ENCODE measurements at regions not wholly inside any gene's neighbourhood (a gene's known extent, or its start where the extent isn't known, plus 50 kb on each side); places are given as distances from the start of the nearest gene placed in this dataset.
"Not testable (repeated sequence)": the region's sequence is repeated elsewhere in the genome, so short reads cannot be mapped to it uniquely, and the experiment has no call there.

DNA sequence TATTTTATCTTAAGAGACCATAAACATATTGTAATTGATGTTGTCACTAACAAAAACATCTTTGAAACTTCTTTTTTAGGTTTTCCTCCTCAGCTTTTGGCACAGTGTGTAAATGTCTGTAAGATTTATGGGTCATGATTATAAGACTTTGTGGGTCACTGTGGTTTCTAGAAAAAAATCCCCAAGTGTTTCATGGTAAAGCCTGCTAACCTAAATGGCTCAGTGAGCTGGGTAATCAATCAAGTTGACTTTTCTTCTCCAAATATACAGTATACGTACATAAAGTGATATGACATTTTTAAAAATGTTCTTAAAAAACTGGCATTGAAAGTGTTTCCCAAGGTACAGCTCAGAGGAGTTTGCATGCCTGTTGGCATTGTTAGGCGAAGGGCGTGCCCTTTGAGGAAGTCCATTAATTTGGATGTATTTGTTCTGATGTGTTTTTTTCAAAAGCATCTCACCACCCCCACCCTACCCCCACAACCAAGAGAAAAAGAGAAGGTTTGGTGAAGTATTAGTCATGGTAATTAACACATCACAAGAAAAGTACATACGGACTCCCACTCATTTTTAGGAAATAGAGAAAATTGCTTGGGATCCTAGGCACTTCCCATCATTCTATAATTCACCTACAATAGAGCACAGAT is 385.4 kb upstream of the LRRC3B start:
- DNase-seq (ENCODE audit: insufficient read length, low spot score): no peak
- no peak for TF ChIP-seq POLR2A (IDR thresholded peaks at IDR 0.05; ENCODE audit: low read depth, low read length)
- FAIRE-seq: no peak

GRCh38 chr3:26244586-26244985 is 378.0 kb upstream of the LRRC3B start:
- FAIRE-seq; DNase-seq (ENCODE audit: insufficient read length, low spot score): not testable (repeated sequence)

DNA sequence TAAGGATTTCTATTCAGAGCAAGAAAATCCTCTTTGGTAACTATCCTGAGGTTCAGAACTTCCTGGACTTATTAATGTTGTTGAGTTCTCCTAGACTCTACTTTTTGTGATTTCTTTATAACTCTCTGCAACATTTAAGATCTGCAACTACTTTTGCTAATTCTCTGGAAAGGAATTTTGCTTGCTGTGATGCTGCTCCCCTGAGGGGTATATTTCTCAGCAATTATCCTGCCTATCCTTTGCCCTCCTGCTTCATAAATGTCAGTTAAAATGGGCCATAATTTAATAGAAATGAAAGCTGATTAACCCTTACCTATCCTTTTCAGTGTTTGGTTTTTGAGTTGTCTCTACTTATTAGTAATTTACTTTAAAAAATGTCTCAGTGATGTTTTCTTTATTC is 377.3 kb upstream of the LRRC3B start:
- FAIRE-seq (no peak), DNase-seq (ENCODE audit: insufficient read length, low spot score) (no peak)
- no peak for TF ChIP-seq POLR2A (IDR thresholded peaks at IDR 0.05; ENCODE audit: low read depth, low read length)

DNA sequence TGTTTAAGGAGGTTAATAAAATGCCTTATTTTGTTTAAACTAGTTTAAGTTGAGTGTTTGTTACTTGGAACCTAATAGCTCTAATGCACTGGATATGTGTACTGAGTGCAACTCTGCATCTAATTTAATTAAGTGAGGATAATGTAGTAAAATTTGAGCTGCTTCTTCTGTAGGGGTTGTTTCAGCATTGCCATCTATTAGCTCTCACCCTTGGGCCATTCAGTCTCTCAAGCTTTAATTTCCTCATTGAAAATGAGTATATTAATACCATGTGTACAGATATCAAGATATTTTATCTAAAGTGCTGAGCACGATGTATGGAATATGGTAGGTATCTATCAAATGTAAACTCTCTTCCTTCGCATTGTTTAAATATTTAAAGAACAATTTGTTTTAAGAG is 375.7 kb upstream of the LRRC3B start:
- DNase-seq (ENCODE audit: insufficient read length, low spot score) (no peak), FAIRE-seq (no peak)
- TF ChIP-seq POLR2A (IDR thresholded peaks at IDR 0.05; ENCODE audit: low read depth, low read length): no peak

- TF ChIP-seq POLR2A (IDR thresholded peaks at IDR 0.05; ENCODE audit: low read depth, low read length): no peak
- no peak for FAIRE-seq
These were observed 374.9 kb upstream of the LRRC3B start for GRCh38 chr3:26247712-26248111.

DNA sequence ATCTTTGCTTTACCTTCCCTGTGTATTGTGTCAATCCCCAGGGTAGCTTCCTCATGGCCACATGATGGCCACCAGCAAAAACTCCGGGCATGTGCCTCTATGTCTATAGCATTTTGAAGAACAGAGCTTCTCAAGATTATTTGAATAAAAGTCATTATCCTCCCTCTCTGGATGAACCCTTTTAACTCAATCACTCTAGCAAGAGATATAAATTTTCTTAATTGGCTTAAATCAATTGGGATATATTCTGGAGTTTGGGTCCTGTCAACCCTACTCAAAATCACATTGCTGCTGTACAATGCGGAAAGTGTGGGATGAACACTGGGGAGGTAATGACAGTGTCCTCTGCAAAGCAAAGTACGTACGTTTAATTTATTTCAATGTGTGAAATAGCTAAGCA is 370.6 kb upstream of the LRRC3B start:
- TF ChIP-seq POLR2A (IDR thresholded peaks at IDR 0.05; ENCODE audit: low read depth, low read length): no peak
- no peak for FAIRE-seq
- DNase-seq (ENCODE audit: insufficient read length, low spot score): no peak

More at GRCh38 chr3:26247712-26248111, 374.9 kb upstream of the LRRC3B start:
- DNase-seq (ENCODE audit: insufficient read length, low spot score): no peak

DNA sequence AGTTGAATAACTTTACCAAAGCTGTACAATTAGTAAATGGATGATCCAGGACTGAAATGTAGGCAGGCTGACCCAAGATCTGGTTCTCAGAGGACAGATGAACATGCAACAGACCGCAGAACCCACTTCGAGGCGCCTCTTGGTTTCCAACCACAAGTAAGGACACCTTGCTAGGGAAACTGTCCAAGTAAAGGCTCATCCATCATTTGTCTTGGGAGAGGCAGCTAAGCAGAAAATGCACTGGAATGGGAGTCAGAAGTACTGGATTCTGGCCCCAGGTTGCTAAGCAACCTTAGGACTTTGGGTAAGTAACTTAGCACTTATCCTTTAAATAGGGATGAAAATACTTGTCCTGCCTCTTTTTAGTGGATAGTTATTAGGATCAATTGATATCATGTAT is 366.3 kb upstream of the LRRC3B start:
- no peak for DNase-seq (ENCODE audit: insufficient read length, low spot score)
- no peak for FAIRE-seq
- no peak for TF ChIP-seq POLR2A (IDR thresholded peaks at IDR 0.05; ENCODE audit: low read depth, low read length)

DNA sequence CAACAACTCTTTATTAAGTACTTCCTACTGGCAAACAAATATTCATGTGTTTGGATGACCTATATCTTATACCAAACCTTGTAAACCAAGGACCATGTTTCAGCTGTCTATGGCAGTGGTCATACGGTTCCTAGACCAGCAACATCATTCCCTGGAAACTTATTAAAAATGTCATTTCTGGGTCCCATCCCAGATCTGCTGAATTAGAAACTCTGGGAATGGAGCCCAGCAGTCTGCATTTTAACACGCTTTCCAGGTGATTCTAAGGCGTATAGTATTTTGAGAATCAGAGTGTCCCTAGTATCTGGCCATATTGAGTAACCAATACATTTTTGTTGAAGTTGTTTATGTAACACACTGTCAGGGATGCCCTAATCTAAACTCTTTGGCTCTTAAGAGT is 363.4 kb upstream of the LRRC3B start:
- no peak for FAIRE-seq
- DNase-seq (ENCODE audit: insufficient read length, low spot score): no peak
- no peak for TF ChIP-seq POLR2A (IDR thresholded peaks at IDR 0.05; ENCODE audit: low read depth, low read length)

GRCh38 chr3:26260139-26260538 is 362.4 kb upstream of the LRRC3B start:
- no peak for DNase-seq (ENCODE audit: insufficient read length, low spot score)
- FAIRE-seq: no peak

DNA sequence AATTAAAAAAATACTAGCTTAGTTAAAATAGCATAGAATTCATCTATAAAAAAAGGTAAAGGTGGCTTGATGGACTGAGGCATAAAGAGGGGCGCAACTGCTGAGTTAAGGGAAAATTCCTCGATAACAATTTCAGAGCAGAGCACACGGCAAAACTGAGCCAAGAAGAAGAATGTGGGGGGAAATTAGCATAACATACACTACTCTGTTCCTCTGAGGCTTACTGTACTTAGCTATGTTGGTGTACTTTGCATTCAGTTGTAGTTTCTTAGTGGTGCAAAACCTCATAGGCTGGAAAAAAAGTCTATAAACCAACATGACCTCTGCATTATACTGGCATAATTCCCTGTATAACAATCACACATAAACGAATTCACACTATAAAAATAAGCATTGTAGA is 357.9 kb upstream of the LRRC3B start:
- FAIRE-seq (no peak), DNase-seq (ENCODE audit: insufficient read length, low spot score) (no peak)
- TF ChIP-seq POLR2A (IDR thresholded peaks at IDR 0.05; ENCODE audit: low read depth, low read length): no peak

More at GRCh38 chr3:26260139-26260538, 362.4 kb upstream of the LRRC3B start:
- no peak for TF ChIP-seq POLR2A (IDR thresholded peaks at IDR 0.05; ENCODE audit: low read depth, low read length)

DNA sequence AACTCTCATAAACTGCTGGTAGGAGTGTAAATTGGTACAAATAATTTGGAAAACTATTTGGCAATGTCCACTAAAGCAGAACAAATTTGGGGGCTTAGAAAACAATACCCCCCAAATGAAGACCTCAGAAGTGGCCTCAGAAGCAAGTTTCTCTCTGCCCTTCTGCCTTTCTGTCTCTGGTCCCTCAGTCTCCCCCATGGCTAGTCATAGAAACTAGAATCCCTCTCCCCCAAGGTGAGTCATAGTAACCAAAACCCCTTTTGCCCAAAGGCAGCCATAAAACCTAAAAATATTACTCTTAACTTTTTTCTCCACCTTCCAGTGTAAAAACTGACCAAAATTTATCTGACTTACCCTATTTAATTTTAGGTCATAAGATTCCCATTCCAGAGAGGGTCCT is 350.7 kb upstream of the LRRC3B start:
- no peak for TF ChIP-seq POLR2A (IDR thresholded peaks at IDR 0.05; ENCODE audit: low read depth, low read length)

DNA sequence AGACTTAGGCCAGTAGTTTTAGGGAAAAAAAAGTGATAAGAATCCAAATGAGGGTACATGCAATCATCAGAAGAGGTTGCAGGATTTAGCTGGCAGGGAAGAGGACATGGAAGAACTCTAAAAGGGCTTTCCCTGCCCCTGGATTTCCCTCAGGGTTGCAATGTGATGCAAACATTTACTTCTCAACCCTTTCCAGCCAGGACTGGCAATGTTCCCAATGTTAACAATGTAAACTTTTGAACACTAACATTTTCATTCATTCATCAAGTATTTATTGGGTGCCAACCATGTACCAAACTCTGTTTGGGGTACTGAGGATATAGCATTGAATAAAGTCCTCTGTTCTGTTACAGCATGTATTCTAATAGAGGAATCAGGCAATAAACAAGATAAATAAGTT is 349.4 kb upstream of the LRRC3B start:
- DNase-seq (ENCODE audit: insufficient read length, low spot score): no peak
- no peak for FAIRE-seq
- no peak for TF ChIP-seq POLR2A (IDR thresholded peaks at IDR 0.05; ENCODE audit: low read depth, low read length)

More for the DNA sequence above, 350.7 kb upstream of the LRRC3B start:
- FAIRE-seq: no peak
- no peak for DNase-seq (ENCODE audit: insufficient read length, low spot score)

GRCh38 chr3:26279091-26279490 is 343.5 kb upstream of the LRRC3B start:
- FAIRE-seq (no peak), DNase-seq (ENCODE audit: insufficient read length, low spot score) (no peak)
- no peak for TF ChIP-seq POLR2A (IDR thresholded peaks at IDR 0.05; ENCODE audit: low read depth, low read length)

- TF ChIP-seq POLR2A (IDR thresholded peaks at IDR 0.05; ENCODE audit: low read depth, low read length): no peak
- DNase-seq (ENCODE audit: insufficient read length, low spot score) (no peak), FAIRE-seq (no peak)
These were observed 342.1 kb upstream of the LRRC3B start for GRCh38 chr3:26280517-26280916.

DNA sequence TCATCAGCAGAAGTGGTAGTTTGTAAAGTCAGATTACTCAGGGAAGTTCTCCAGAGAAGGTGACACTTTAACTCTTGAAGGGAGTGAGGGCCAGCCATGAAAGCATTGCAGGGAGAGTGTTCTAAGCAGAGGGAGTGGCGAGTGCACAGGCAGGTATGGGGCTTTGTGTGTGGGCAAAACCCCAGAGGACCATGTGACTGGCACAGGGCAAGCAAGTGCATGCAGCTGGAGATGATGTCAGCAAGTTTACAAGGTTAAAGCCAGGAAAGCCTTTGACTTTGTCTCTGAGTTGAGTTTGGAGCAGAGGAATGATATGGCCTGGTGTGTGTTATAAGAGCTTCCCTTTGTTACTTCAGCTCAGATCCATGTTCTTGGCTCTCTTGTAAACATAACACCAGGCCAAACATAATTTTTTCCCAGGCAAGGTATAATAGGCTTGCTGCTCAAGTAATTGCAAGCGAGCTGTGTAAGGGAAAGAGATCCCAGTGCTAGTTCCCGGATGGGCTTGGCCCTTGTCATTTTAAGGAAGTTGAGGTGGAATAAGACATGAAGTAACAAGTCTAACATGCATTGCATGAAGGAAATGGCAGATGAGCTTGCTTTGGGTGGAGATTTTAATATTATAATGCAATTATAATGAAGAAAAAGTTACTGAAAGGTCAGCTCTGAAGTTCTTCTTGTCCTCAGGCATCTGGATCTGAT is 341.1 kb upstream of the LRRC3B start:
- TF ChIP-seq POLR2A (IDR thresholded peaks at IDR 0.05; ENCODE audit: low read depth, low read length): no peak
- FAIRE-seq: no peak
- no peak for DNase-seq (ENCODE audit: insufficient read length, low spot score)

DNA sequence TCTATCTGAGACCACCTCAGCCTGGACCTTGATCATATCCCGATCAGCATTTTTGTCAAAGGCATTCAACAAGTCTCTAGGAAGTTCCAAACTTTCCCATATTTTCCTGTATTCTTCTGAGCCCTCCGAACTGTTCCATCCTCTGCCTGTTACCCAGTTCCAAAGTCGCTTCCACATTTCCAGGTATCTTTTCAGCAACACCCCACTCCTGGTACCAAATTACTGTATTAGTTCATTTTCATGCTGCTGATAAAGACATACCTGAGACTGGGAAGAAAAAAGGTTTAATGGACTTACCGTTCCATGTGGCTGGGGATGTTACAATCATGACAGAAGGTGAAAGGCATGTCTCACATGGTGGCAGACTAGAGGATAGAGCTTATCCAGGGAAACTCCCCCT is 338.1 kb upstream of the LRRC3B start:
- FAIRE-seq; DNase-seq (ENCODE audit: insufficient read length, low spot score): not testable (repeated sequence)
